H1 (cell line): ENCODE measurements at regions not wholly inside any gene's neighbourhood (a gene's known extent, or its start where the extent isn't known, plus 50 kb on each side); places are given as distances from the start of the nearest gene placed in this dataset.

ENCODE experiments used
- ATF2 ChIP-seq: IDR thresholded peaks from 2 replicates; pipeline ENCODE4 v1.6.1; 2012; ENCODE audit warnings: low read length, inconsistent platforms
- TBP ChIP-seq: IDR thresholded peaks from 2 replicates; pipeline ENCODE4 v1.6.1; 2011; ENCODE audit warnings: low read depth, low read length, improper control_type of control experiment

DNA sequence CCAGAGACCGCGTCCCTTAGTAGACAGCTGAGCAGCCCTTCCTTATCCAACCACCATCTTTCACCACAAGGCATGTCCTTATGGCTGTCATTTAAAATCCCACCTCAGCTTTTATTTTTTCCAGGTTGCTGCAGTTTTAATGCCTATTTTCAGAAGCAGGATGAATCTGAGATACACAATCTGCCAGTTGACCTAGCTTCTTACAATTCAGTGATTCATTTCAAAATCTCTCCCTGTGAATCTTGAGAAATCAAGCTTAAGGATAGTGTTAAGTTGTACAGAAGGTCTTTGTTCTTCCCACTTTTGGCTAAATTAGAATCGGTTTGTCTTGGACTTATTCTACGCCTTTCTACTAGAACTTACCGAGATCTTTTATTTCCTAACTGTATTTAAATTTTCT lies 522.3 kb upstream of the CFAP20DC start (continued):
- TF ChIP-seq ATF2 (no peak), TBP (no peak)
